ENCODE measurements at regions not wholly inside any gene's neighbourhood (a gene's known extent, or its start where the extent isn't known, plus 50 kb on each side); places are given as distances from the start of the nearest gene placed in this dataset.

- H3K27me3 ChIP-seq (ENCODE audit: control insufficient read depth in 2 of 2, insufficient read depth in 2 of 2, low read length in 2 of 2) = no peaks in the 10 kb centered on the region
- FAIRE-seq (no peak), DNase-seq (ENCODE audit: low read depth, low spot score) (no peak)
- H3K9me3 ChIP-seq (replicated peaks; ENCODE audit: control insufficient read depth, insufficient read depth, low read length) = no peaks in the 10 kb centered on the region
- H3K36me3 ChIP-seq (ENCODE audit: control insufficient read depth in 2 of 2, extremely low read depth in 1 of 2, insufficient read depth in 2 of 2, low read length in 2 of 2) = no peaks in the 10 kb centered on the region
- no peak overlapping the region for H3K9ac ChIP-seq (replicated peaks; ENCODE audit: extremely low read depth, insufficient read depth, low read length)
- H3K4me3 ChIP-seq (replicated peaks in 1 of 3; ENCODE audit: insufficient read depth in 1 of 3, low read depth in 1 of 3, low read length in 3 of 3) = no peak overlapping the region
- no peaks in the 10 kb centered on the region for H3K9me1 ChIP-seq (replicated peaks; ENCODE audit: control insufficient read depth, extremely low read depth, insufficient read depth, low read length)
- H3K4me2 ChIP-seq (ENCODE audit: insufficient read depth, low read length) = no peak overlapping the region
- intact Hi-C loops (cut with micrococcal nuclease) (no loop called here), dilution Hi-C loops (cut with MboI; ENCODE audit: extremely low pct_ligation_motif_present, low sequenced_read_pairs) (no loop called here)
- no peaks in the 10 kb centered on the region for H3K79me2 ChIP-seq (ENCODE audit: control insufficient read depth, insufficient read depth, low read length)
- peaks cover 6% of the 10 kb centered on the region for H3K4me1 ChIP-seq (ENCODE audit: control insufficient read depth, extremely low read depth, insufficient read depth, low read length)
- no TSS peak for BruUV-seq (replicated peaks)
- no peak for TF ChIP-seq POLR2AphosphoS5 (IDR thresholded peaks at IDR 0.05; ENCODE audit: insufficient read depth, low read depth, low read length)
- H2AFZ ChIP-seq (ENCODE audit: low read depth, low read length) = no peak overlapping the region
- CTCF ChIA-PET = no interaction called here
- POLR2A ChIA-PET = no interaction called here
- no peak overlapping the region for H3K27ac ChIP-seq (ENCODE audit: insufficient read depth, low read depth, low read length)
- H4K20me1 ChIP-seq (replicated peaks; ENCODE audit: control insufficient read depth, extremely low read depth, insufficient read depth, low read length) = no peaks in the 10 kb centered on the region
Measured at GRCh38 chrX:22397566-22397965, 124.9 kb downstream of the CBLL2 start.

GRCh38 chrX:22399437-22400192, 126.9 kb downstream of the CBLL2 start:
- Histone ChIP-seq H4K20me1 (replicated peaks; ENCODE audit: control insufficient read depth, extremely low read depth, insufficient read depth, low read length) (no peaks in the 10 kb centered on the region), H3K4me2 (ENCODE audit: insufficient read depth, low read length) (no peak overlapping the region), H3K27me3 (ENCODE audit: control insufficient read depth in 2 of 2, insufficient read depth in 2 of 2, low read length in 2 of 2) (no peaks in the 10 kb centered on the region), H3K79me2 (ENCODE audit: control insufficient read depth, insufficient read depth, low read length) (no peaks in the 10 kb centered on the region), H3K36me3 (ENCODE audit: control insufficient read depth in 2 of 2, extremely low read depth in 1 of 2, insufficient read depth in 2 of 2, low read length in 2 of 2) (no peaks in the 10 kb centered on the region), H3K27ac (ENCODE audit: insufficient read depth, low read depth, low read length) (no peak overlapping the region), H2AFZ (ENCODE audit: low read depth, low read length) (no peak overlapping the region), H3K4me3 (replicated peaks in 1 of 3; ENCODE audit: insufficient read depth in 1 of 3, low read depth in 1 of 3, low read length in 3 of 3) (no peak overlapping the region), H3K9me1 (replicated peaks; ENCODE audit: control insufficient read depth, extremely low read depth, insufficient read depth, low read length) (no peaks in the 10 kb centered on the region), H3K9ac (replicated peaks; ENCODE audit: extremely low read depth, insufficient read depth, low read length) (no peak overlapping the region), H3K9me3 (replicated peaks; ENCODE audit: control insufficient read depth, insufficient read depth, low read length) (no peaks in the 10 kb centered on the region), H3K4me1 (ENCODE audit: control insufficient read depth, extremely low read depth, insufficient read depth, low read length) (peaks cover 6% of the 10 kb centered on the region)
- intact Hi-C loops (cut with micrococcal nuclease) = no loop called here
- FAIRE-seq = no peak
- peak; percentile 57 for TF ChIP-seq FOS (IDR thresholded peaks at IDR 0.05; ENCODE audit: borderline replicate concordance, insufficient read depth, low read length)
- TF ChIP-seq POLR2A (IDR thresholded peaks at IDR 0.05; ENCODE audit: low read depth, low read length) = no peak
- DNase-seq (ENCODE audit: low read depth, low spot score) = no peak
- ChIA-PET POLR2A (no interaction called here), CTCF (interaction anchor here (1.3 kb wide), 1 partner anchor 10 kb away, joined by 3 read pairs; no protein-coding TSS in a partner anchor)
- dilution Hi-C loops (cut with MboI; ENCODE audit: extremely low pct_ligation_motif_present, low sequenced_read_pairs) = no loop called here
- BruUV-seq (replicated peaks) = no TSS peak
